Left ventricle myocardium inferior (tissue), 1 donor: ENCODE measurements at regions not wholly inside any gene's neighbourhood (a gene's known extent, or its start where the extent isn't known, plus 50 kb on each side); places are given as distances from the start of the nearest gene placed in this dataset.

Source experiments
- DNase-seq: peaks from one replicate; pipeline ENCODE4 v3.0.0-alpha.2; 2020
- H3K27ac ChIP-seq: fragments of 200-600 bp; replicated peaks from 2 replicates; pipeline ENCODE4 v1.8.0; 2021
- H3K27me3 ChIP-seq: fragments of 200-600 bp; 2 replicates; pipeline ENCODE4 v1.8.0; 2021; ENCODE audit warnings: low read depth
- H3K36me3 ChIP-seq: fragments of 200-600 bp; 2 replicates; pipeline ENCODE4 v1.8.0; 2021
- H3K4me1 ChIP-seq: fragments of 200-600 bp; 2 replicates; pipeline ENCODE4 v1.8.0; 2021
- H3K4me3 ChIP-seq: fragments of 200-600 bp; 2 replicates; pipeline ENCODE4 v1.8.0; 2021; ENCODE audit warnings: mild to moderate bottlenecking, moderate library complexity
- H3K9me3 ChIP-seq: fragments of 200-600 bp; replicated peaks from 2 replicates; pipeline ENCODE4 v1.8.0; 2021
- CTCF ChIP-seq: fragments of 200-600 bp; IDR thresholded peaks from 2 replicates; pipeline ENCODE4 v1.8.0; 2021; ENCODE audit warnings: antibody characterized with exemption, mild to moderate bottlenecking, borderline replicate concordance
- intact Hi-C: fragments of 100-400 bp; cut with micrococcal nuclease; formaldehyde crosslinking; loops from one replicate; pipeline ENCODE4 v1.11.0; 2022
- donor health status: DM: no; HTN: yes; CAD: no; lungs with severe emphysema.

DNA sequence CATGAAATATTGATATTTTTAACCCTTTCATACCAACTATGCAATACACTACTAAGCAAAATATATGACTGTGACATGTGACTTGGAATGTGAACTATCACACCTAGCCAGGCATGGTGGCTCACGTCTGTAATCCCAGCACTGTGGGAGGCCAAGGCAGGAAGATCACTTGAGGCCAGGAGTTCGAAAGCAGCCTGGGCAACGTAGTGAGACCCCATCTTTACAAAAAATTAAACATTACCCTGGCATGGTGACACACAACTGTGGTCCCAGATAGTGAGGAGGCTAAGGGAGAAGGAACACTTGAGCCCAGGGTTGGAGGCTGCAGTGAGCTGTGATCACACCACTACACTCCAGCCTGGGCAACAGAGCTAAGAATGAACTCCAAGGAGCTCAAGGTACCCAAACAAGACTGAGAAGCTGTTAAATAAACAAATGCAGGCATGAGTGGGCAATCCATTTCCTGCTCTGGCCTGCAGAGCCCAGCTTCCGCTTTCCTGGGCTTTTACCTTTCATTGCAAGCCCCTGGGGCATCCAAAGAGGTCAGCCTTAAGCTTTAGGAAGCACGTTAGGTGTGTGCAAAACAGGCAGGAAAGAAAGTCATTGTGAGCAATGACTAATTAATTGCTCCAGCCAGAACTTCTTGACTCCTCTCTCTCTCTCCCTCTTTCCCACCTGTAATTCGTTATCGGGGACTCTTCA, 162.1 kb upstream of the FOXK1 start:
- Histone ChIP-seq H3K27ac (no peak overlapping the region), H3K4me1 (no peaks in the 10 kb centered on the region), H3K9me3 (peaks cover 19% of the 10 kb centered on the region), H3K4me3 (no peak overlapping the region), H3K36me3 (no peaks in the 10 kb centered on the region), H3K27me3 (peaks cover 30% of the 10 kb centered on the region)
- TF ChIP-seq CTCF = no peak
- intact Hi-C loops = no loop called here
- no peak for DNase-seq

GRCh38 chr7:4523219-4523618, 158.9 kb upstream of the FOXK1 start:
- no peak overlapping the region for H3K4me3 ChIP-seq
- H3K36me3 ChIP-seq = no peaks in the 10 kb centered on the region
- H3K27ac ChIP-seq = no peak overlapping the region
- no peak for TF ChIP-seq CTCF
- peaks cover 19% of the 10 kb centered on the region for H3K27me3 ChIP-seq
- H3K9me3 ChIP-seq = peaks cover 9% of the 10 kb centered on the region
- DNase-seq = no peak
- intact Hi-C loops = no loop called here
- H3K4me1 ChIP-seq = no peaks in the 10 kb centered on the region

- Histone ChIP-seq H3K27me3 (peaks cover 23% of the 10 kb centered on the region), H3K4me3 (no peak overlapping the region), H3K27ac (no peak overlapping the region), H3K36me3 (no peaks in the 10 kb centered on the region), H3K9me3 (peaks cover 9% of the 10 kb centered on the region), H3K4me1 (no peaks in the 10 kb centered on the region)
- intact Hi-C loops = no loop called here
- no peak for DNase-seq
- TF ChIP-seq CTCF = no peak
These were observed 158.2 kb upstream of the FOXK1 start for GRCh38 chr7:4523873-4524272.

DNA sequence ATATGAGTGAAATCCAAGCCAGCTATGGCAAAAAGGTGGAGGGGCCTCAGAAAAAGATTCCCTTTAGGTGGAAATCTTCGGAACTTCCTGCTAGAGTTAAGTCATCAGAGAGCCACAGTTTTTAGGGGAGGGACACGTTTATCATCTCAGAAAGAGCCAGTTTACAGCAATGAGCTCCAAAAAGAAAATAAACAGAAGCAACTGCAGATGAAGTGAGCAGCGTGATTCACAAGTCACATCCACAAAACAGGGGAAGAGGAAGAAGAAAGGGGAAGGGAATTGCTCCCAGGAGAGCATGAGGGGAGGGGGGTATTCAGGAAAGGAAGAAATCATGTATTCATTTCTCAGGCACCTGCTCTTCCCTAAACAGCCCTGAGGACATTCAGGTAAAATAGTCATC, 156.2 kb upstream of the FOXK1 start:
- H3K9me3 ChIP-seq = peaks cover 9% of the 10 kb centered on the region
- no peak overlapping the region for H3K27ac ChIP-seq
- H3K4me1 ChIP-seq = no peaks in the 10 kb centered on the region
- H3K36me3 ChIP-seq = no peaks in the 10 kb centered on the region
- intact Hi-C loops = no loop called here
- no peak for TF ChIP-seq CTCF
- DNase-seq = no peak
- peaks cover 27% of the 10 kb centered on the region for H3K27me3 ChIP-seq
- no peak overlapping the region for H3K4me3 ChIP-seq

DNA sequence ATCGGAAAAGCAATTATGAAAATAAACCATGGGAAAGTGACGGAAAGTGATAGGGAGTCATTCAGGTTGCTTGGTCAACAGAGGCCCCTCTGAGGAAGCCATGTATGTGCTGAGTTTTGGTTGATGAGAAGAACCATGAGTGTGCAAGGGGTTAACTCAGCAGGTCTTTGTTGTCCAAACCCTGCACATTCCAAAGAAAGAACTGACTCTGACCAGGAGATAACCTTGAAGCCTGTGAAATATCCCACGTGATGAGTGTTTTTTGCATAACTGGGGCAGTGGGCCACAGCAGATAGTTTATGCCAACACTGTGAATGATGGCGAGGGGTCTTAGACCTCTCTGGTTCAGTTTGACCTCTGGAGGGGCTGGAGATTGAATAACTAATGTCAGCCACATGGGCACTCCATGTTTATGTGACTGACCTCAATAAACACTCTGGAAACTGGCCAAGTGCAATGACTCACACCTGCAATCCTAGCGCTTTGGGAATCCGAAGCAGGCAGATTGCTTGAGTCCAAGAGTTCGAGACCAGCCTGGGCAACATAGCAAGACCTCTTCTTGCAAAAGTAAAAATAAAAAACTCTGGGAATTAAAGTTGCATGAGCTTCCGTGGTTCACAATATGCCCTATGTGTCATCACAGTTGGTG, 154.0 kb upstream of the FOXK1 start:
- DNase-seq = no peak
- no peaks in the 10 kb centered on the region for H3K4me1 ChIP-seq
- intact Hi-C loops = no loop called here
- H3K27ac ChIP-seq = no peak overlapping the region
- peaks cover 31% of the 10 kb centered on the region for H3K27me3 ChIP-seq
- H3K9me3 ChIP-seq = no peaks in the 10 kb centered on the region
- TF ChIP-seq CTCF = no peak
- H3K36me3 ChIP-seq = no peaks in the 10 kb centered on the region
- H3K4me3 ChIP-seq = no peak overlapping the region
